SK-N-SH (cell line): ENCODE measurements at regions not wholly inside any gene's neighbourhood (a gene's known extent, or its start where the extent isn't known, plus 50 kb on each side); places are given as distances from the start of the nearest gene placed in this dataset.
A peak's percentile ranks its signal among the peaks of the same experiment; 100 is the strongest.

ENCODE experiments used
- CTCF ChIA-PET: fragments of 300-600, 350-600 bp; formaldehyde crosslinking; extraction: SDS; loops from one replicate; lab custom pipeline; 2021; lab: Yijun Ruan, JAX
- POLR2A ChIA-PET: fragments of 350-600 bp; sonication (Branson Sonifier 250); formaldehyde crosslinking; extraction: SDS; loops from one replicate; lab custom pipeline; 2020; ENCODE audit warnings: antibody characterized with exemption, inconsistent platforms; lab: Yijun Ruan, JAX
- DNase-seq: peaks from one replicate; pipeline ENCODE4 v3.0.0; 2012
- H2AFZ ChIP-seq: fragments of 200-600 bp; sonication (generic); 2 replicates; pipeline ENCODE4 v1.8.1; 2016; ENCODE audit warnings: antibody characterized with exemption, mild to moderate bottlenecking, low read depth
- H3F3A ChIP-seq: fragments of 200-600 bp; sonication (generic); replicated peaks from 2 replicates; pipeline ENCODE3; 2016; ENCODE audit warnings: antibody characterized with exemption, mild to moderate bottlenecking; ENCODE audit not compliant: insufficient read depth
- H3K27ac ChIP-seq, 2 experiments: fragments of 200-500 bp in 1 of 2; fragments of 200-600 bp in 1 of 2; sonication (Bioruptor generic) in 1 of 2; sonication (generic), shearing (Covaris generic) in 1 of 2; 2 replicates each; pipeline versions ENCODE4 v1.5.1 to v1.6.1; 2014 to 2016; ENCODE audit warnings: low read depth in 2 of 2, inconsistent platforms in 1 of 2, low read length in 1 of 2, mild to moderate bottlenecking in 1 of 2, mixed read lengths in 1 of 2
- H3K27me3 ChIP-seq: fragments of 200-600 bp; sonication (generic), shearing (Covaris generic); 2 replicates; pipeline ENCODE4 v1.6.1; 2016; ENCODE audit warnings: mixed run types; ENCODE audit not compliant: insufficient read depth
- H3K36me3 ChIP-seq, 2 experiments: fragments of 200-500 bp in 1 of 2; fragments of 200-600 bp in 1 of 2; sonication (Bioruptor generic) in 1 of 2; sonication (generic) in 1 of 2; replicated peaks in 1 of 2; 2 replicates each; pipeline versions ENCODE3 to v1.5.1; 2014 to 2016; ENCODE audit warnings: low read length in 1 of 2, mild to moderate bottlenecking in 1 of 2; ENCODE audit not compliant: insufficient read depth in 2 of 2, control insufficient read depth in 1 of 2
- H3K4me1 ChIP-seq, 2 experiments: fragments of 200-500 bp in 1 of 2; fragments of 200-600 bp in 1 of 2; sonication (Bioruptor generic) in 1 of 2; sonication (generic), shearing (Covaris generic) in 1 of 2; 2 replicates each; pipeline versions ENCODE4 v1.5.1 to v1.6.1; 2014 to 2016; ENCODE audit warnings: low read depth in 1 of 2, low read length in 1 of 2, mixed run types in 1 of 2; ENCODE audit not compliant: insufficient read depth in 2 of 2, control insufficient read depth in 1 of 2
- H3K4me2 ChIP-seq: fragments of 200-600 bp; sonication (generic), shearing (Covaris generic); 2 replicates; pipeline ENCODE4 v1.6.1; 2017; ENCODE audit warnings: mixed run types
- H3K4me3 ChIP-seq, 2 experiments: fragments of 200-500 bp in 1 of 2; fragments of 200-600 bp in 1 of 2; sonication (Bioruptor generic) in 1 of 2; sonication (generic), shearing (Covaris generic) in 1 of 2; 2 replicates each; pipeline versions ENCODE4 v1.5.1 to v1.8.1; 2014 to 2016; ENCODE audit warnings: low read depth in 2 of 2, inconsistent platforms in 1 of 2, low read length in 1 of 2, mild to moderate bottlenecking in 1 of 2, mixed read lengths in 1 of 2, moderate library complexity in 1 of 2
- H3K79me2 ChIP-seq: fragments of 200-600 bp; sonication (generic); 2 replicates; pipeline ENCODE4 v1.8.1; 2017; ENCODE audit warnings: mild to moderate bottlenecking; ENCODE audit not compliant: insufficient read depth
- H3K9ac ChIP-seq: fragments of 200-600 bp; sonication (generic); 2 replicates; pipeline ENCODE4 v1.6.1; 2017; ENCODE audit warnings: mixed run types
- H3K9me2 ChIP-seq: fragments of 200-600 bp; sonication (generic); 2 replicates; pipeline ENCODE4 v1.6.1; 2017; ENCODE audit warnings: mixed run types
- H3K9me3 ChIP-seq: fragments of 200-600 bp; sonication (generic); 2 replicates; pipeline ENCODE4 v1.6.1; 2017; ENCODE audit warnings: mixed run types, mild to moderate bottlenecking, moderate library complexity
- H4K20me1 ChIP-seq: fragments of 200-600 bp; sonication (generic); 2 replicates; pipeline ENCODE4 v1.6.1; 2017; ENCODE audit warnings: mild to moderate bottlenecking, mixed run types; ENCODE audit not compliant: insufficient read depth
- FOXM1 ChIP-seq: IDR thresholded peaks from 2 replicates; pipeline ENCODE4 v1.4.0; 2012; ENCODE audit warnings: low read depth, mild to moderate bottlenecking
- NFIC ChIP-seq: IDR thresholded peaks from 2 replicates; pipeline ENCODE4 v1.4.0; 2012; ENCODE audit warnings: borderline replicate concordance
- NRF1 ChIP-seq: IDR thresholded peaks from 2 replicates; pipeline ENCODE4 v1.6.1; 2012; ENCODE audit warnings: low read depth, mild to moderate bottlenecking, low read length
- PBX3 ChIP-seq: IDR thresholded peaks from 2 replicates; pipeline ENCODE4; 2012
- POLR2AphosphoS5 ChIP-seq: IDR thresholded peaks from 2 replicates; pipeline ENCODE4 v1.6.1; 2012; ENCODE audit warnings: low read depth, low read length
- REST ChIP-seq: IDR thresholded peaks from 2 replicates; pipeline ENCODE4 v1.6.1; 2012; ENCODE audit warnings: mild to moderate bottlenecking, low read depth, low read length, moderate library complexity
- SIN3A ChIP-seq: IDR thresholded peaks from 2 replicates; pipeline ENCODE4 v1.6.1; 2012; ENCODE audit warnings: low read depth, mild to moderate bottlenecking, low read length, moderate library complexity, borderline replicate concordance
- SMC3 ChIP-seq: IDR thresholded peaks from 2 replicates; pipeline ENCODE4 v1.6.1; 2012; ENCODE audit warnings: low read depth, low read length, improper control_type of control experiment
- WGBS: methylation state at CpG from one replicate; pipeline ENCODE4 v1.1.6; 2017; ENCODE audit warnings: low lambda C conversion rate; 5-methylcytosine and 5-hydroxymethylcytosine counted together
- TF ChIP-seq, protein P1 (sequence below): IDR thresholded peaks from 2 replicates; pipeline ENCODE4 v1.4.0; 2012; ENCODE audit warnings: low read depth, borderline replicate concordance

GRCh38 chr4:138935135-138935807 is 80.3 kb upstream of the NOCT start:
- Histone ChIP-seq H3K9ac (no peak overlapping the region), H3K27me3 (no peaks in the 10 kb centered on the region), H3K4me1 (peaks cover 0 to 2% of the 10 kb centered on the region in 2 experiments; a peak in 1 of 4 replicates), H3K4me2 (no peak overlapping the region), H3K4me3 (no peak overlapping the region), H3K9me2 (no peaks in the 10 kb centered on the region), H3K36me3 (no peaks in the 10 kb centered on the region), H2AFZ (no peak overlapping the region), H4K20me1 (no peaks in the 10 kb centered on the region), H3F3A (no peaks in the 10 kb centered on the region), H3K9me3 (no peaks in the 10 kb centered on the region), H3K79me2 (no peaks in the 10 kb centered on the region), H3K27ac (no peak overlapping the region)
- TF ChIP-seq SIN3A (no peak), SMC3 (no peak), REST (no peak), NFIC (no peak), FOXM1 (no peak), NRF1 (no peak), POLR2AphosphoS5 (no peak)
- WGBS: 74% methylated on average over 4 of the region's 4 CpGs
- ChIA-PET CTCF (interaction anchor here (0.9 to 1.2 kb wide), 4 partner anchors 16 to 255 kb away, joined by 3 to 6 read pairs (median 3); no protein-coding TSS in a partner anchor), POLR2A (no interaction called here)
- DNase-seq: no peak

GRCh38 chr4:138927072-138927471 is 88.5 kb upstream of the NOCT start:
- 0 out of 2 replicates have a peak, but pooled peaks have one; percentile 5 for TF ChIP-seq PBX3
- TF ChIP-seq, protein P1, sequence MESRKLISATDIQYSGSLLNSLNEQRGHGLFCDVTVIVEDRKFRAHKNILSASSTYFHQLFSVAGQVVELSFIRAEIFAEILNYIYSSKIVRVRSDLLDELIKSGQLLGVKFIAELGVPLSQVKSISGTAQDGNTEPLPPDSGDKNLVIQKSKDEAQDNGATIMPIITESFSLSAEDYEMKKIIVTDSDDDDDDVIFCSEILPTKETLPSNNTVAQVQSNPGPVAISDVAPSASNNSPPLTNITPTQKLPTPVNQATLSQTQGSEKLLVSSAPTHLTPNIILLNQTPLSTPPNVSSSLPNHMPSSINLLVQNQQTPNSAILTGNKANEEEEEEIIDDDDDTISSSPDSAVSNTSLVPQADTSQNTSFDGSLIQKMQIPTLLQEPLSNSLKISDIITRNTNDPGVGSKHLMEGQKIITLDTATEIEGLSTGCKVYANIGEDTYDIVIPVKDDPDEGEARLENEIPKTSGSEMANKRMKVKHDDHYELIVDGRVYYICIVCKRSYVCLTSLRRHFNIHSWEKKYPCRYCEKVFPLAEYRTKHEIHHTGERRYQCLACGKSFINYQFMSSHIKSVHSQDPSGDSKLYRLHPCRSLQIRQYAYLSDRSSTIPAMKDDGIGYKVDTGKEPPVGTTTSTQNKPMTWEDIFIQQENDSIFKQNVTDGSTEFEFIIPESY: no peak
- TF ChIP-seq, all 33 proteins: peak for 1

More at GRCh38 chr4:138927072-138927471, 88.5 kb upstream of the NOCT start:
- Histone ChIP-seq H2AFZ (no peak overlapping the region), H3K9me2 (no peaks in the 10 kb centered on the region), H3F3A (no peaks in the 10 kb centered on the region), H3K27me3 (no peaks in the 10 kb centered on the region), H3K79me2 (no peaks in the 10 kb centered on the region), H3K27ac (no peak overlapping the region), H3K4me1 (peaks cover 0 to 4% of the 10 kb centered on the region in 2 experiments; a peak in 2 of 4 replicates), H3K9ac (no peak overlapping the region), H4K20me1 (no peaks in the 10 kb centered on the region), H3K4me2 (no peak overlapping the region), H3K9me3 (no peaks in the 10 kb centered on the region), H3K4me3 (no peak overlapping the region), H3K36me3 (no peaks in the 10 kb centered on the region)
- CTCF ChIA-PET: interaction anchor here (1.4 kb wide), 1 partner anchor 11 kb away, joined by 3 read pairs; no protein-coding TSS in a partner anchor
- DNase-seq: no peak
- POLR2A ChIA-PET: no interaction called here
